NCI-H2081 (cell line): ENCODE measurements at regions not wholly inside any gene's neighbourhood (a gene's known extent, or its start where the extent isn't known, plus 50 kb on each side); places are given as distances from the start of the nearest gene placed in this dataset.
"Not testable (repeated sequence)": the region's sequence is repeated elsewhere in the genome, so short reads cannot be mapped to it uniquely, and the experiment has no call there.

Experiments
- DNase-seq, 2 experiments: peaks; one replicate each; lab custom pipeline; 2025; lab: John Stamatoyannopoulos, UW

DNA sequence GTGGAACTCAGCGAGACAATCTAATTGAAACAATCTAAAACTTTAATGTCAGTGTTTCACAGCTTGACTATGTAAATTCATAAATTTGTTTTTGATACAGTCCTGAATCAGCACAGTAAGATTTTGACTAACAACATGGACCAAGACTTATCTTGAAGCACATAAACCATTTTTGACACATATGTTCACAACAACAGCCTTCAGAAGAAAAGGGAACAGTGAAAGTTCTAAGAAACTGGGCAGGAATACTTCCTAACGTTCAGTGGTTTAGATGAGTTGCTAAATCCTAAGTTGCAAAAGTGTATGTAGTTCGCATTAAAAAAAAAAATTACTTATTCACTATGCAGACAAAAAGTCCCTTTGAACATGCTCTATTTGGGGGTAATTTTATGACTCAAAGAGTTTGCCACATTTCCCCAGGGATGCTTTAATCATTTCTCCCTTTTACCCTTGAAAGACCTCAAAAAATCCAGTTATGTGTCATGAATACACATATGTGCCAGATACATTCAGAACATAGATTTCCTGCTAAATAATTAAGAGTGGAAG lies 120.2 kb downstream of the MRPL39 start:
- DNase-seq: no peak

DNA sequence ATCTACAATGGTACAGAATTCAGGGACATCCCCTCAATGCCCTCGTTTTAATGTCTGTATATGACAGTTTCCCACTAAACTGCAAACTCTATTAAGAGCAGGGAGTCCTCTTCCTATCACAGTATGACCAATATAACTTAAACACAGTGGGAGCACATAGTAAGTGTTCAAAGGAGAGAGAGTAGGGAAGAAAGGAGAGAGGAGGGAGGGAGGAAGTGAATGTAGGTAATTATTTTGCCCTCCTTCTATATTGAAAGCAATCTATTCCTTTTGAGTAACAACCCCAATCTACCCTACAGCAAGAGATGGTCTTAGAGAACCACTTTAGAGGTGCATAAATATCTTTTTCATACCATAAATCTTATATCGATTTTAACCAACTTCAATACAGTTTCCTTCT lies 121.4 kb downstream of the MRPL39 start:
- DNase-seq: no peak

DNA sequence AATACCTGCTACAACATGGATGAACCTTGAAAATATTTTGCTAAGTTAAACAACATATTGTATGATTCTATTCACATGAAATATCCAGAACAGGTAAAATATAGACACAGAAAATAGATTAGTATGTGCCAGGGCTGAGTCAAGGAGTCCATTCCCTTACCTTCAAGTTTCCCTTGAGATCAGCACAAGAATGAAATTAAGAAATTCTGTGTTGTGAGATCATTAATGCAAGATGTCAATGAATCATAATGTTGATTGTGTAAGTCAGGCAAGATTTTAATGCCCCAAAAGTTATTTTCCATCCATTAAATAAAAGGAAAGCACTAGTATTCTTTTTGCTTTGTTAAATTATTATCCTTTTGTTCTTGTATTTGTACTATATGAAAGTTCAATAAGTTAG lies 139.4 kb downstream of the MRPL39 start:
- no peak for DNase-seq

DNA sequence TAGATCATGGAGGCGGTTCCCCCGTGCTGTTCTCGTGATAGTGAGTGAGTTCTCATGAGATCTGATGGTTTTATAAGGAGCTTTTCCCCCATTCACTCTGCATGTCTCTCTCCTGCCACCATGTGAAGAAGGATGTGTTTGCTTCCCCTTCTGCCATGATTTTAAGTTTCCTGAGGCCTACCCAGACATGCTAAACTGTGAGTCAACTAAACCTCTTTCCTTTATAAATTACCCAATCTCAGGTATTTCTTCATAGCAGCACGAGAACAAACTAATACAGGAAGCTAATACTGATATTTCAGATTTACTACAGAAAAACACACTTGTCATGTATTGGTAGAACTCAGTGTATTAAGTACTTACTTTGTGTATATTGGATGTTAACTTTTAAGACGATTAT lies 140.2 kb downstream of the MRPL39 start:
- not testable (repeated sequence) for DNase-seq

DNA sequence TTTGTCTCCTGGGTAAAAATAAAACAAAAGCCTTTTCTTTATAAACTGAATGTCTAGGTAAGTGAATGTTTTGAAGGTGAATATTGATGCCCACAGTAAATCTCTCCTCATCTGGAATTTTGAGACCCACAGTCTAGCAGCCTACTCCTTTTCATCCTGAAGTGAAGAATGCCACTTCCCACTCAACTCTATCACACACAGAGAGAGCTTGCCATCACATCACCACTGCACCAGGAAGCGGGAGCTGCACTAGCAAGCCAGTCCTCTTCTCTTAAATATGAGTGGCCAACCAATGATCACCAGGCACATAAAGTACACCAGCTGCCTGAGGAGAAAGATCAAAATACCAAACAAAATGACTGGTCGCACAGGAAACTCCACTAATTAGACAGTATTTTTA lies 140.8 kb downstream of the MRPL39 start:
- no peak for DNase-seq

DNA sequence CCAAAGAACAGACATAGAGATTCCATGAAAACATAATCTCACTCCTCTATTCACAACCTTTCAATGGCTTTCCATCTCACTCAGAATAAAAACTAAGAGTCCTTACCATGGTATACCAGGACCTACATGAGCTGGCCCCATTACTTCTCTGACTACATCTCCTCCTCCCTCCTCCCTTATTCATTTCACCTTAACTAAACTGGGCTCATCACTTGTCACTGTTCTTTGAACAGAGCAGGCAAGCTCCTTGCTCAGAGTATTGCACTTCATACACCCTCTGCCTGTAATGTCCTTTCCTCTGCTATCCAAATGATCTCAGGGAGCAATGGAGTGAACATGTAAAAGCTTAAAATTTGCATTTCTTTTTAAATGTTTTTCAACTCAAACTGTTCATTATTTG lies 142.0 kb downstream of the MRPL39 start:
- DNase-seq: no peak

DNA sequence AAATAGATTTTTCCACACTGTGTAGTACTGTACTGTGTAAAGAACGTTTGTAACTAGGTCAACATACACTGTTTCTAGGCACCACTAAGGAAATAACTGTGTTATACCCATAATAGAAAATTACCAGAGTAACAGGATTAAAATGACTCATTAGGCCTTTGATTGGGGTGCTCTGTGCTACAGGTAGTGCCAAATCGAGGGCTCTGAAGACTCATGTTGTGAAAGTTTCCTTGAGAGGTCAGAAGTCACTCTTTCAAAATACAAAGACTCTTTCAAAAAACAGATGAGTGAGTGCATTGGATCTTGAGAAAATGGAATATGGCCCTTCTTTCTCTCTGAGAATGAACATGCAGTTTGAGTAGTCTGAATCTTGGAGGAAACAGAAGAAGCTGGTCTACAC lies 143.0 kb downstream of the MRPL39 start:
- no peak for DNase-seq

DNA sequence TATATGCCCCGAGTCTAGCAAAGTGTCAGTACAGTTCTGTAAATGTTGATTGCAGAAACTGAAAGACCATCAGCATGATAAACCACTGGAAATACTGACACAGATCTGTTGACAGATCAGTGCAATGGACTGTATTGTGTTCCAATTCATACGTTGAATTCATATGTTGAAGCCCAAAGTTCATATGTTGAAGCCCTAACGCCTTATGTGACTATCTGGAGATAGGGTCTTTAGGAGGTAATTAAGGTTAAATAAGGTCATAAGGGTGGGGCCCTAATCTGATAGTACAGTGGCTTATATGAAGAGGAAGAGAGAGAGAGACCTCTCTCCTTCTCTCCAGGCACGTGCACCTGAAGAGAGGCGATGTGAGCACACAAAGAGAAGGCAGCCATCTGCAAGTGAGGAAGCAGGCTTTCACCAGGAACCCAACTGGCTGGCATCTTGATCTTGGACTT lies 144.7 kb downstream of the MRPL39 start:
- DNase-seq: no peak

DNA sequence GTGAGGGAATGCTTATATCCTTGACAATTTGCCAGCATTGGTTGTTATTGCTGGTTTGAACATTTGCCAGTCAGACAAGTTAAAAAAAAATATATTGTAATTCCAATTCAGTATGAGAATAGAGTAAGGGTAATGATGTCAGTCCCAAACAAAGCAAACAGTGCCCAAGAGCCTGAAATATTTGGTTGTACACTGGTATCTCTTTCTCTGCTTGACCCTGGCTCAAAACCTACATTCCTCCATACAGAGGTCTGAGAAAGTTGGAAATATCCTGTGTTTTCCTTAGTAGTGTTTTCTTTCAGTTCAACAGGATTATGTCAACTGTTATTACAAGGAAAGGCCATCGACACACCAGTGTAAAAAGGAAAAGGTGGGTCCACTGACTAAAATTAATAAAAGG lies 145.6 kb downstream of the MRPL39 start:
- no peak for DNase-seq

DNA sequence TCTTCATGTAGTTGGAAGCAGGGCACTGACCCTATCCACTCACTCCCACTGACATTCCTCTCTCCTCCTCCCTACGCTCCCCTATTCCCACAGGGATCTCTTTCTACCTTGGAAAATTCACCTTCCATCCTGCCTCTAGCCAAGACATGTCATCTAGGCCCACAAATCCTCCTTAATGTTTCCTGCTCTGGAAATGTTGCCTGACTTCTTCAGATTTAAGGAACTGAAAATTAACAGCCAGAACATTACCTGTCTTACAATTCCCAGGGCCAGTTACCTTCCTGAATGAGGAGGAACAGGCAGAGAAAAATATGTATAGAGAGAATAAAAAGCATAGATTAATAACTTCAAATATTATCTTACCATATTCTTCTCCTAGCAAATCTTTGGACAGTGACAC lies 147.3 kb downstream of the MRPL39 start:
- no peak for DNase-seq

DNA sequence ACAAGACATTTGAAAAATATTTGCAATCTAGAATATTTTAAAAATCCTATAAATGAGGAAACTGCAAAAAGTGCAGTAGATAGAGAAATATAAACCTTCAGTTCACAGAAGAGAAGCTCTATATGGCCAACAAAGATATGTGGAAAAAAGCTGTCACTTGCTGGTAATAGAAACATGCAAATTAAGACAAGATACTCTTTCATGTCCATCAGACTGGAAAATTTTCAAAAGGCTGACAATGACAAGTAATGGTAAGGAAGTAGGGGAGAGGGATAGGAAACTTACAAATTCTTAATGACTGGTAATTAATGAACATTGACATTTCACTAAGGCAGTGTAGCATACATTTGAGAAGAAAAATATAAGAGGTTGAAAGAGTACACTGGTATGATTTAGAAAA lies 147.9 kb downstream of the MRPL39 start:
- no peak for DNase-seq

DNA sequence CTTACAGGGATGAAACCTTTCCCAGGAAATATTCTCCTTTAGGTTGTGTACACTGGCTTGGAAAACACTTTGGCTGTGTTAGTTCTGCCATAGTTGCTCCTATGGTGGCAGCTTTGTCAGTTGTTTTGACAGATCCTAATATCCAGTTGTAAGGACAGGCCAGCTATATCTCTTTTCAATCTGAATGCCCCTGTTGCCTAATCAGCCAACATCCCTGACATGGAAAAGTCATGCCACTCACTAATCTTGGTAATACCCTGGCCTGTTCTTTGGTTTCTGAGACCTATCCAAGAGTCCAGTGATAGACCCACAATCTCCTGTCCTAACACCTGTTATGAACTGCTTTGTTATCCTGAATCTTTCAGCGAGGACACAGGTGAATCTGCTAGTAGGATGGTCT lies 148.8 kb downstream of the MRPL39 start:
- no peak for DNase-seq

DNA sequence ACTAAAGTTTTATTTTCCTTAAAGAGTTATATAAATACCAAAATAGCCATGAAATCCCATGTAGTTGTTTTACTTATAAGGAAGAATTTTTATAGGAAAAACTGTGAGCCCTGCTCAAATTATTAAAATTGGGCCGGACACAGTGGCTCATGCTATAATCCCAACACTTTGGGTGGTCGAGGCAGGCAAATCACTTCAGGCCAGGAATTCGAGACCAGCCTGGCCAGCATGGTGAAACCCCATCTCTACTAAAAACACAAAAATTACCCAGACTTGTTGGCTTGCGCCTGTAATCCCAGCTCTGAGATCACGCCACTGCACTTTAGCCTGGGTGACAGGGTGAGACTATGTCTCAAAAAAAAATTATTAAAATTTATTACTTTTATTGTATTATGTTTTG lies 149.3 kb downstream of the MRPL39 start:
- no peak for DNase-seq

DNA sequence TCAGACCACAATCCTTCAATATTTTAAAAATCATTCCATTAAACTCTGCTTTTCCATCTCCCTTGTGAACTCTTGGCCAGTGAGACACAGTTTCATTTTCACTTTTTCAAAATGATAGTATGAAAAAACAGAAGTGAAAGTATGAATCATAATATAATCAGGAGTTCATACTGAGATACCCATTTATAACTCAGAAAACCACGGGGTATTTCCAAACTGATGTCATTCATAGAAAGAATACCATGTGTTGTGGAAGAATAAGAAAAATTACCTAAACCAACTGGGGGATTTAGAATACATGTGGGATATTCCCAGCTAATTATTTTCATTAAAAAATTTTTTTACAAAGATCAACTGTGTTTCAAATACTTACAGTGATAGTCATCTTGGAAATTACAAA lies 149.9 kb downstream of the MRPL39 start:
- DNase-seq: no peak

DNA sequence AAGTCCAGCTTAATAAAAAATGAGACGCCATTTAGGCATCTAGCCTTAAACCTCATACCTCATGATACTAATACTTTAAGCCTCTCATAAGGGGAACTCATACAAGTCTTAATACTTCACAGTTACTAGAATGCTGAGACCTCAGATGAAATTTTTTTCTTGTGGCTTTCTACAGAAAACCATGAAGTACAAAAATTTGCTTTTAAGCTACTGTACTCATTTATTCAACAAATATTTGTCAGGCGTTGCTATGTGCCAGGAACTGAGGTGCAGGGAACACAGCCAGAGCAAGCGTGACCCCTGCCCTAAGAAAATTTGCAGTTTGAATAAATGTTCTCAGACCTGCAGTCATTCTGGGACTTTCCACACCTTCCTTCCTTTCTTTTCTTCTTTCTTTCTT lies 150.6 kb downstream of the MRPL39 start:
- no peak for DNase-seq

DNA sequence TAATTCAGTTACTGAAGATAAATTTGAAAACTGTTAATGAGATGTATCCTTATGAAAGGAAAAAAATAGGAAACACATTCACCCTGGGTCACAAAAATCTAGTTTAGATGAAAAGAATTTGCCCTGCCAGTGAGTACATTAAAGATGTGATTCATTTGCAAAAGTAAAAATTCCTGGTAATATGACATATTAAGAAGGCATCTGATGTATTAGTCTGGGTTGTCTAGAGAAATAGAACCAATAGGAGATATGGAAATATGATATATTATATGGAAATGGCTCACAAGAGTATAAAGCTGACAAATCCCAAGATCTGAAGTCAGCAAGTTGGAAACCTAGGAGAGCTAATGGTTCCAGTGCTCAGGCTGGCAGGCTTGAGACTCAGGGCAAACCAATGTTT lies 153.8 kb downstream of the MRPL39 start:
- no peak for DNase-seq

DNA sequence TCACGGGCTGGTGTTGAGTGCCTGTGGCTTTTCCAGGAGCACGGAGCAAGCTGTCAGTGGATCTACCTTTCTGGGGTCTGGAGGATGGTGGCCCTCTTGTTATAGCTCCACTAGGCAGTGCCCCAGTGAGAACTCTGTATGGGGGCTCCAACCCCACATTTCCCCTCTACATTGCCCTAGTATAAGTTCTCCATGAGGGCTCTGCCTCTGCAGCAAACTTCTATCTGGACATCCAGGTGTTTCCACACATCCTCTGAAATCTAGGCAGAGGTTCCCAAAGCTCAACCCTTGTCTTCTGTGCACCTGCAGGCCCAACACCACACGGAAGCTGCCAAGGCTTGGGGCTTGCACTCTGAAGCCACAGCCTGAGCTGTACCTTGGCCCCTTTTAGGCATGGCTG lies 157.3 kb downstream of the MRPL39 start:
- DNase-seq: no peak

DNA sequence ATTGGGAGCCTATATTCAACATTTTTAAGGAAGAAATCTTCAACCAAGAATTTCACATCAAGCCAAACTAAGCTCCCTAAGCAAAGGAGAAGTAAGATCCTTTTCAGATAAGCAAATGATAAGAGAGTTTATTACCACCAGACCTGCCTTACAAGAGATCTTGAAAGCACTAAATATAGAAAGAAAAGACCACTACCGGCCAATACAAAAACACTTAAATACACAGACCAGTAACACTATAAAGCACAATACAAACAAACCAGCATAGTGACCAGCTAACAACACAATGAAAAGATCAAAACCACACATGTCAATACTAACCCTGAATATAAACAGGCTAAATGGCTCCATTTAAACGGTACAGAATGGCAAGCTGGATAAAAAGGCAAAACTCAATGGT lies 165.4 kb downstream of the MRPL39 start:
- peak in 1 of 2 experiments; percentile 17 for DNase-seq

DNA sequence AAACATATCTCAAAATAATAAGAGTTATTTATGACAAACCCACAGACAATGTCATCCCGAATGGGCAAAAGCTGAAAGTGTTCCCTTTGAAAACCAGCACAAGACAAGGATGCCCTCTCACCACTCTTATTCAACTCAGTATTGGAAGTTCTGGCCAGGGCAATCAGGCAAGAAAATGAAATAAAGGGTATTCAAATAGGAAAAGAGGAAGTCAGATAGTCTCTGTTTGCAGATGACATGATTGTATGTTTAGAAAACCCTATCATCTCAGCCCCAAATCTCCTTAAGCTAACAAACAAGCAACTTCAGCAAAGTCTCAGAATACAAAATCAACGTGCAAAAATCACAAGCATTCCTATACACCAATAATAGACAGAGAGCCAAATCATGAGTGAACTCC lies 169.8 kb downstream of the MRPL39 start:
- DNase-seq: not testable (repeated sequence)

DNA sequence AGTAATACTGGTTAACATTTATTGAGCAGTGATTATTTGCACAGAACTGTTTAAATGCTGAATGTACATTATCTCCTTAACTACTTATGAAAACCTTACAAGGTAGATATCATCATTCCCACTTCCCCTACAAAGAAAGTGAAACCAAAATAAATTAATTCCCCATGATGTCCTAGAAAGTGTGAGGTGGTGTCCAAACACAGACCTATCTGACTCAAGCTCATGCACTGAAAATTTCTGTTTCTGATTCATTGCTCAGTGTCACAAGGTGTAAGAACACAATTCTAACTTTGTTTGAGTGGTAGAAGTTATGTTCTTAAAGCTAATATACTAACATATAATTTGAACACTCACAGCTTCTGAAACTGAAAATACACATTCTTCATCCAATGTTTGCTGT lies 178.7 kb downstream of the MRPL39 start:
- no peak for DNase-seq

DNA sequence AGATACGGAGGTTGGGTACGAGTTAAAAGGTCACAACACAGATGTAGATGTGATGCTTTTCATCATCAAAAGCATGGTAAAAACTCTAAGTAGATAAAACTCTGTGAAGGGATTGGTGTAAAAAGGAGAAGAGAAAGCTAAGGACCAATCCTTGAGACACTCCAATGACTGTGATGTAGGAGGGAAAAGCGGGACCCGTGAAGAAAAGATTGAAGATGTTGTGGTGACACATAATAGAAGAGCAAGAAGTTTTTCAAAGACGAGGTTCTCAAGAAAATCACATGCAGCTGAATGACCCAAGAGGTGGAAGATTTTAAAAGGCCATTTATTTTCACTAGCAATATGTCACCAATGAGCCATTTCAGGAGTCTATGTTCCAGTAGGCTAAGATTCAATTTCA lies 179.5 kb downstream of the MRPL39 start:
- no peak for DNase-seq

DNA sequence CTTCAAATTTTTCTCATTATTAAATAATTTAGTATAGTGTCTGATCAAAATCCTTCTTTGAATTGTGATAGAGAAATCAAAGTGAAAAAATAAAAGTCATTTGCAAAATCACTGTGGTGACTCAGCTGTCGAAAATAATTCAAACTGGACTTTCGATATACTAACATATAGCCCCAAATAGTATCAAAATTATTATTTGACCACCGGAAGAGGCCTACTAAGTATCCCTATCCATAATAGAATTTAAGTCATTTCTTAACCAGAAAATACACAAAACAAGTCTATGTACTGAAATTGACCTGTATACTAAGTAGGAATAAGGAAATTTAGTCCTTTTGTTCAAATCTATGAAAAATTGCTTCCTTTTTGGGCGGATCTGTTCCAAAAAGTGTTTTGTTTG lies 180.7 kb downstream of the MRPL39 start:
- DNase-seq: no peak

DNA sequence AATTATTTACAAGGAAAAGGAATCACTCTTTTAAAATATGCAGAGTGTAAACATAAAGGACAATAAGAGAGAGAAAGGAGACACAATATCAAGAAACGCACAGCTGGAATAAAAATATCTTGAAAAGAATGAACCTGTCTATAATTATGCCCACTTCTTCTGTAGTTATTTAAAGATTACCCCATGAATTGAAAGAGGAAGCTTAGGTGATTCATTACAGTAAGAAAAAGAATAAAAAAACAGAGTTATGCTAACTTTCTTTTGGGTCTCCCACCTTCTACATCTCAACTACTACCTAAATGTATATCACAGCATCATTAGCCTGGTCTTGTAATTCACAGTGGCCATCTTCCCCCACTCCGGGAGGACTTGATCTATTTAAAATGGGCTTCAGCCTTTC lies 182.1 kb downstream of the MRPL39 start:
- DNase-seq: no peak

DNA sequence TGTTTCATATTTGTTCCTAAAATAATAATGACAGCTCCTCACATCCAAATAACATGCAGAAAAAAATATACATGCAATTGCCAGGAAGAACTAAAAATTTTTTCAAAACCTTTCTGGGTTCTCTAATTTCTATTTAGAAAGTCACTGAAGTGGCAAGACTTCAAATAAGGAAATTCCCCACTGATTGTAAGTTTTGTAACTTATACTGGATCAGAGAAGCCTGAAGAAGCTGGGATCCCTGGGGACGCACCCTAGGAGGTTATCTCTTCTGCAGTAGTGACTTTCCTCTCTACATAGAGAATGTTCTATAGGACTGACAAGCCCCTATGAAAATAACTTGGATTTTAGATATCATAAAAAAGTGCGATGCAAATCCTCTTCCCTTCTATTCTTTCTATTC lies 182.6 kb downstream of the MRPL39 start:
- DNase-seq: no peak

DNA sequence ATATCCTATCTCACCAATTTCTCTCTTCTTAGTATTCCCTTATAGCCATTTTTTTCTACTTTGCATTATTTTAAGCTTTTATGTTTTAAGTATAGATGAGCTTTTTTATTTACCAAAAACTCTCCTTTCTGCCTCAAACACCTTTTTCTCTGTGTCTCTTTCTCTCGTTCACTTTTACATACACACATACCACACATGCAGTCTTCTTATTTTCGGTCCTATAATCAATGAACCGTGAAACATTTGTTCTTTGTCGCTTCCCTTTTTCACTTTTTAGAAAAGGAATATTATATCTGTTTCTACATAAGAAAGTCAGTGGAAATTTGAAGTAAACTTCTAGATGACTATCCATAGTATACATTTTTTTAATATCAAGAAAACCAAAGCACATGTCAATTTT lies 183.2 kb downstream of the MRPL39 start:
- DNase-seq: no peak
